CD14-positive monocyte (primary cell): ENCODE measurements at regions not wholly inside any gene's neighbourhood (a gene's known extent, or its start where the extent isn't known, plus 50 kb on each side); places are given as distances from the start of the nearest gene placed in this dataset.

ENCODE experiments used
- DNase-seq, 3 donors: peaks; one replicate each; pipeline ENCODE4 v3.0.0-alpha.2; 2011 to 2022
- H2AFZ ChIP-seq: 2 replicates; pipeline ENCODE4 v1.6.0; 2012; ENCODE audit warnings: mild to moderate bottlenecking, low read depth, low read length, inconsistent platforms; ENCODE audit not compliant: insufficient read depth, poor library complexity, severe bottlenecking
- H3K27ac ChIP-seq, 2 donors: 1 replicate in 1 of 2; 2 replicates in 1 of 2; pipeline ENCODE4 v1.5.1; 2012 to 2013; ENCODE audit warnings: low read length in 2 of 2, control low read depth in 1 of 2, inconsistent platforms in 1 of 2, low read depth in 1 of 2, mild to moderate bottlenecking in 1 of 2
- H3K27me3 ChIP-seq, 2 donors: one replicate each; pipeline versions ENCODE4 v1.6.0 to v1.6.1; 2011 to 2013; ENCODE audit warnings: low read length in 2 of 2; ENCODE audit not compliant: control insufficient read depth in 2 of 2, insufficient read depth in 2 of 2
- H3K36me3 ChIP-seq, 2 donors: replicated peaks in 1 of 2; 1 replicate in 1 of 2; 2 replicates in 1 of 2; pipeline versions ENCODE4 v1.5.1 to v1.6.1; 2012 to 2013; ENCODE audit warnings: low read length in 2 of 2, control low read depth in 1 of 2, inconsistent platforms in 1 of 2, mild to moderate bottlenecking in 1 of 2; ENCODE audit not compliant: insufficient read depth in 2 of 2, control insufficient read depth in 1 of 2
- H3K4me1 ChIP-seq, 2 donors: 1 replicate in 1 of 2; 2 replicates in 1 of 2; pipeline versions ENCODE4 v1.5.1 to v1.6.1; 2012 to 2013; ENCODE audit warnings: low read length in 2 of 2, control low read depth in 1 of 2, inconsistent platforms in 1 of 2, mild to moderate bottlenecking in 1 of 2, moderate library complexity in 1 of 2; ENCODE audit not compliant: insufficient read depth in 2 of 2, control insufficient read depth in 1 of 2
- H3K4me2 ChIP-seq: replicated peaks from 2 replicates; pipeline ENCODE3; 2012; ENCODE audit warnings: low read length, moderate library complexity, mild to moderate bottlenecking; ENCODE audit not compliant: poor library complexity, severe bottlenecking; ENCODE audit errors: extremely low read depth
- H3K4me3 ChIP-seq, 3 experiments: fragments of 200-600 bp in 1 of 3; sonication (generic) in 1 of 3; replicated peaks in 1 of 3; 1 replicate in 2 of 3; 2 replicates in 1 of 3; pipeline ENCODE4 v1.5.1; 2011 to 2013; ENCODE audit warnings: low read length in 3 of 3, mild to moderate bottlenecking in 3 of 3, control low read depth in 2 of 3, low read depth in 2 of 3, inconsistent platforms in 1 of 3, moderate library complexity in 1 of 3
- H3K79me2 ChIP-seq: 2 replicates; pipeline ENCODE4 v1.6.0; 2012; ENCODE audit warnings: mild to moderate bottlenecking, control low read depth, inconsistent platforms, low read length, moderate library complexity; ENCODE audit not compliant: insufficient read depth
- H3K9ac ChIP-seq: 2 replicates; pipeline ENCODE4 v1.6.0; 2017; ENCODE audit warnings: low read length, mild to moderate bottlenecking; ENCODE audit not compliant: insufficient read depth, poor library complexity, severe bottlenecking
- H3K9me3 ChIP-seq, 2 donors: replicated peaks in 1 of 2; 1 replicate in 1 of 2; 2 replicates in 1 of 2; pipeline versions ENCODE4 v1.5.1 to v1.6.1; 2012 to 2013; ENCODE audit warnings: low read length in 2 of 2, control low read depth in 1 of 2; ENCODE audit not compliant: control insufficient read depth in 1 of 2, insufficient read depth in 1 of 2
- H4K20me1 ChIP-seq: 2 replicates; pipeline ENCODE4 v1.6.0; 2012; ENCODE audit warnings: mild to moderate bottlenecking, low read length, control low read depth, moderate library complexity; ENCODE audit not compliant: insufficient read depth
- H3K27ac Mint-ChIP-seq, 7 donors: one replicate each; pipeline ENCODE4 v1.8.0; 2020; ENCODE audit warnings: mild to moderate bottlenecking in 7 of 7, mixed read lengths in 7 of 7, moderate library complexity in 6 of 7, inconsistent platforms in 2 of 7
- H3K27me3 Mint-ChIP-seq, 3 donors: one replicate each; pipeline ENCODE4 v1.8.0; 2021 to 2022; ENCODE audit warnings: low read depth in 3 of 3, mild to moderate bottlenecking in 3 of 3, mixed read lengths in 3 of 3, moderate library complexity in 3 of 3, inconsistent platforms in 1 of 3
- H3K36me3 Mint-ChIP-seq, 2 donors: one replicate each; pipeline ENCODE4 v1.8.0; 2020; ENCODE audit warnings: mixed read lengths in 2 of 2, inconsistent platforms in 1 of 2, mild to moderate bottlenecking in 1 of 2
- H3K4me1 Mint-ChIP-seq: one replicate; pipeline ENCODE4 v1.8.0; 2020; ENCODE audit warnings: mild to moderate bottlenecking, mixed read lengths
- H3K4me3 Mint-ChIP-seq, 2 donors: one replicate each; pipeline ENCODE4 v1.8.0; 2020; ENCODE audit warnings: mild to moderate bottlenecking in 2 of 2, mixed read lengths in 2 of 2, moderate library complexity in 1 of 2
- H3K9me3 Mint-ChIP-seq, 7 donors: one replicate each; pipeline ENCODE4 v1.8.0; 2020 to 2022; ENCODE audit warnings: mixed read lengths in 7 of 7, mild to moderate bottlenecking in 6 of 7, moderate library complexity in 6 of 7, inconsistent platforms in 2 of 7
- whole genome bisulfite sequencing: methylation state at CpG from one replicate; pipeline ENCODE4 v1.1.5; 2013; ENCODE audit warnings: missing lambda C conversion rate; ENCODE audit not compliant: insufficient coverage; 5-methylcytosine and 5-hydroxymethylcytosine counted together
- intact Hi-C, 2 donors: fragments of 100-400 bp; cut with micrococcal nuclease; formaldehyde crosslinking; loops; one replicate each; pipeline versions ENCODE4 v1.15.0 to v1.15.1; 2023
- TF ChIP-seq, protein P1 (sequence below): fragments of 200-600 bp; IDR thresholded peaks from one replicate; pipeline ENCODE4 v1.8.0; 2022; ENCODE audit warnings: antibody characterized with exemption, mild to moderate bottlenecking

DNA sequence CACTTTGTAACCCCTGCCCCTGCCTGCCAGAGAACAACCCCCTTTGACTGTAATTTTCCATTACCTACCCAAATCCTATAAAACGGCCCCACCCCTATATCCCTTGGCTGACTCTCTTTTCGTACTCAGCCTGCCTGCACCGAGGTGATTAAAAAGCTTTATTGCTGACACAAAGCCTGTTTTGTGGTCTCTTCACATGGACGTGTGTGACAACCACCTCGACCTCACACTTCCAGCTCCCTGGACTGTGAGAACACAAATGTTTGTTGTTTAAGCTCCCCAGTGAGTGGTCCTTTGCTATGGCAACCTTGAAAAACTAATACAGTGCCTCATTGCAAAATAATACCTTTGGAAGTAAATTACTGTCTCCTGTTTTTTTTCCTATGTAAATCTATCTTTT is 299.2 kb upstream of the POU1F1 start:
- Histone ChIP-seq H3K4me1 (no peaks in the 10 kb centered on the region), H3K9ac (no peak overlapping the region), H3K27ac (no peak overlapping the region), H3K27me3 (no peaks in the 10 kb centered on the region), H2AFZ (no peak overlapping the region), H3K36me3 (no peaks in the 10 kb centered on the region), H3K79me2 (no peaks in the 10 kb centered on the region), H3K4me2 (no peak overlapping the region), H4K20me1 (no peaks in the 10 kb centered on the region), H3K4me3 (no peak overlapping the region), H3K9me3 (no peaks in the 10 kb centered on the region)
- Mint-ChIP-seq H3K4me3 (no peak overlapping the region), H3K27me3 (no peaks in the 10 kb centered on the region), H3K4me1 (no peaks in the 10 kb centered on the region), H3K27ac (no peak overlapping the region), H3K36me3 (no peaks in the 10 kb centered on the region), H3K9me3 (peaks cover 0 to 1% (median 0%) of the 10 kb centered on the region in 7 donors)
- DNase-seq: no peak
- intact Hi-C loops: no loop called here
- TF ChIP-seq, protein P1, sequence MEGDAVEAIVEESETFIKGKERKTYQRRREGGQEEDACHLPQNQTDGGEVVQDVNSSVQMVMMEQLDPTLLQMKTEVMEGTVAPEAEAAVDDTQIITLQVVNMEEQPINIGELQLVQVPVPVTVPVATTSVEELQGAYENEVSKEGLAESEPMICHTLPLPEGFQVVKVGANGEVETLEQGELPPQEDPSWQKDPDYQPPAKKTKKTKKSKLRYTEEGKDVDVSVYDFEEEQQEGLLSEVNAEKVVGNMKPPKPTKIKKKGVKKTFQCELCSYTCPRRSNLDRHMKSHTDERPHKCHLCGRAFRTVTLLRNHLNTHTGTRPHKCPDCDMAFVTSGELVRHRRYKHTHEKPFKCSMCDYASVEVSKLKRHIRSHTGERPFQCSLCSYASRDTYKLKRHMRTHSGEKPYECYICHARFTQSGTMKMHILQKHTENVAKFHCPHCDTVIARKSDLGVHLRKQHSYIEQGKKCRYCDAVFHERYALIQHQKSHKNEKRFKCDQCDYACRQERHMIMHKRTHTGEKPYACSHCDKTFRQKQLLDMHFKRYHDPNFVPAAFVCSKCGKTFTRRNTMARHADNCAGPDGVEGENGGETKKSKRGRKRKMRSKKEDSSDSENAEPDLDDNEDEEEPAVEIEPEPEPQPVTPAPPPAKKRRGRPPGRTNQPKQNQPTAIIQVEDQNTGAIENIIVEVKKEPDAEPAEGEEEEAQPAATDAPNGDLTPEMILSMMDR: no peak
- 80% methylated on average over 4 of the region's 5 CpGs for WGBS

- no peak overlapping the region for H3K27ac Mint-ChIP-seq
- intact Hi-C loops: no loop called here
Measured at GRCh38 chr3:87568331-87568730, 291.9 kb upstream of the POU1F1 start.

More at GRCh38 chr3:87568331-87568730, 291.9 kb upstream of the POU1F1 start:
- Mint-ChIP-seq H3K27me3 (no peaks in the 10 kb centered on the region), H3K36me3 (no peaks in the 10 kb centered on the region), H3K4me1 (no peaks in the 10 kb centered on the region), H3K4me3 (no peak overlapping the region), H3K9me3 (peaks cover 0 to 1% (median 0%) of the 10 kb centered on the region in 7 donors)
- WGBS: no CpG with 5 or more reads among the region's 5 CpGs
- H4K20me1 ChIP-seq: no peaks in the 10 kb centered on the region
- H3K9ac ChIP-seq: no peak overlapping the region
- H3K4me1 ChIP-seq: no peaks in the 10 kb centered on the region
- H3K4me2 ChIP-seq: no peak overlapping the region
- no peak overlapping the region for H3K27ac ChIP-seq
- TF ChIP-seq, protein P1: no peak
- no peak overlapping the region for H3K4me3 ChIP-seq
- H3K9me3 ChIP-seq: no peaks in the 10 kb centered on the region
- no peak overlapping the region for H2AFZ ChIP-seq
- no peak for DNase-seq
- H3K79me2 ChIP-seq: no peaks in the 10 kb centered on the region
- no peaks in the 10 kb centered on the region for H3K36me3 ChIP-seq
- H3K27me3 ChIP-seq: no peaks in the 10 kb centered on the region
